ENCODE measurements at regions not wholly inside any gene's neighbourhood (a gene's known extent, or its start where the extent isn't known, plus 50 kb on each side); places are given as distances from the start of the nearest gene placed in this dataset.
"Not testable (repeated sequence)": the region's sequence is repeated elsewhere in the genome, so short reads cannot be mapped to it uniquely, and the experiment has no call there.

- not testable (repeated sequence) for DNase-seq (ENCODE audit: low spot score)
Observed at GRCh38 chr1:196366-196765, 255.1 kb downstream of the OR4F29 start.

- DNase-seq (ENCODE audit: low spot score) = peak; percentile 7
Observed at GRCh38 chr1:191296-192049, 260.0 kb downstream of the OR4F29 start.

- DNase-seq (ENCODE audit: low spot score) = not testable (repeated sequence)
Observed at GRCh38 chr1:190678-191077, 260.8 kb downstream of the OR4F29 start.

DNA sequence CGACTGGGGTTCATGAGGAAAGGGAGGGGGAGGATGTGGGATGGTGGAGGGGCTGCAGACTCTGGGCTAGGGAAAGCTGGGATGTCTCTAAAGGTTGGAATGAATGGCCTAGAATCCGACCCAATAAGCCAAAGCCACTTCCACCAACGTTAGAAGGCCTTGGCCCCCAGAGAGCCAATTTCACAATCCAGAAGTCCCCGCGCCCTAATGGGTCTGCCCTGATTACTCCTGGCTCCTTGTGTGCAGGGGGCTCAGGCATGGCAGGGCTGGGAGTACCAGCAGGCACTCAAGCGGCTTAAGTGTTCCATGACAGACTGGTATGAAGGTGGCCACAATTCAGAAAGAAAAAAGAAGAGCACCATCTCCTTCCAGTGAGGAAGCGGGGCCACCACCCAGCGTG lies 261.6 kb downstream of the OR4F29 start:
- DNase-seq (ENCODE audit: low spot score) = not testable (repeated sequence)

GRCh38 chr1:189270-189669 lies 262.2 kb downstream of the OR4F29 start:
- not testable (repeated sequence) for DNase-seq (ENCODE audit: low spot score)

DNA sequence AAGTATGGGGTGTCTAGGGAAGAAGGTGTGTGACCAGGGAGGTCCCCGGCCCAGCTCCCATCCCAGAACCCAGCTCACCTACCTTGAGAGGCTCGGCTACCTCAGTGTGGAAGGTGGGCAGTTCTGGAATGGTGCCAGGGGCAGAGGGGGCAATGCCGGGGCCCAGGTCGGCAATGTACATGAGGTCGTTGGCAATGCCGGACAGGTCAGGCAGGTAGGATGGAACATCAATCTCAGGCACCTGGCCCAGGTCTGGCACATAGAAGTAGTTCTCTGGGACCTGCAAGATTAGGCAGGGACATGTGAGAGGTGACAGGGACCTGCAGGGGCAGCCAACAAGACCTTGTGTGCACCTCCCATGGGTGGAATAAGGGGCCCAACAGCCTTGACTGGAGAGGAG lies 264.2 kb downstream of the OR4F29 start:
- DNase-seq (ENCODE audit: low spot score) = not testable (repeated sequence)

GRCh38 chr1:186691-187131 lies 264.8 kb downstream of the OR4F29 start:
- not testable (repeated sequence) for DNase-seq (ENCODE audit: low spot score)

DNA sequence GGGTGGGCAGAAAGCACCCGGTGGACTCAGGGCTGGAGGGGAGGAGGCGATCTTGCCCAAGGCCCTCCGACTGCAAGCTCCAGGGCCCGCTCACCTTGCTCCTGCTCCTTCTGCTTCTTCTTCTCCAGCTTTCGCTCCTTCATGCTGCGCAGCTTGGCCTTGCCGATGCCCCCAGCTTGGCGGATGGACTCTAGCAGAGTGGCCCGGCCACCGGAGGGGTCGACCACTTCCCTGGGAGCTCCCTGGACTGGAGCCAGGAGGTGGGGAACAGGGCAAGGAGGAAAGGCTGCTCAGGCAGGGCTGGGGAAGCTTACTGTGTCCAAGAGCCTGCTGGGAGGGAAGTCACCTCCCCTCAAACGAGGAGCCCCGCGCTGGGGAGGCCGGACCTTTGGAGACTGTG lies 265.3 kb downstream of the OR4F29 start:
- DNase-seq (ENCODE audit: low spot score) = not testable (repeated sequence)

DNA sequence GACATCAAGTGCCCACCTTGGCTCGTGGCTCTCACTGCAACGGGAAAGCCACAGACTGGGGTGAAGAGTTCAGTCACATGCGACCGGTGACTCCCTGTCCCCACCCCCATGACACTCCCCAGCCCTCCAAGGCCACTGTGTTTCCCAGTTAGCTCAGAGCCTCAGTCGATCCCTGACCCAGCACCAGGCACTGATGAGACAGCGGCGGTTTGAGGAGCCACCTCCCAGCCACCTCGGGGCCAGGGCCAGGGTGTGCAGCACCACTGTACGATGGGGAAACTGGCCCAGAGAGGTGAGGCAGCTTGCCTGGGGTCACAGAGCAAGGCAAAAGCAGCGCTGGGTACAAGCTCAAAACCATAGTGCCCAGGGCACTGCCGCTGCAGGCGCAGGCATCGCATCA lies 266.0 kb downstream of the OR4F29 start:
- DNase-seq (ENCODE audit: low spot score) = not testable (repeated sequence)

GRCh38 chr1:184336-184686 lies 267.2 kb downstream of the OR4F29 start:
- not testable (repeated sequence) for DNase-seq (ENCODE audit: low spot score)

DNA sequence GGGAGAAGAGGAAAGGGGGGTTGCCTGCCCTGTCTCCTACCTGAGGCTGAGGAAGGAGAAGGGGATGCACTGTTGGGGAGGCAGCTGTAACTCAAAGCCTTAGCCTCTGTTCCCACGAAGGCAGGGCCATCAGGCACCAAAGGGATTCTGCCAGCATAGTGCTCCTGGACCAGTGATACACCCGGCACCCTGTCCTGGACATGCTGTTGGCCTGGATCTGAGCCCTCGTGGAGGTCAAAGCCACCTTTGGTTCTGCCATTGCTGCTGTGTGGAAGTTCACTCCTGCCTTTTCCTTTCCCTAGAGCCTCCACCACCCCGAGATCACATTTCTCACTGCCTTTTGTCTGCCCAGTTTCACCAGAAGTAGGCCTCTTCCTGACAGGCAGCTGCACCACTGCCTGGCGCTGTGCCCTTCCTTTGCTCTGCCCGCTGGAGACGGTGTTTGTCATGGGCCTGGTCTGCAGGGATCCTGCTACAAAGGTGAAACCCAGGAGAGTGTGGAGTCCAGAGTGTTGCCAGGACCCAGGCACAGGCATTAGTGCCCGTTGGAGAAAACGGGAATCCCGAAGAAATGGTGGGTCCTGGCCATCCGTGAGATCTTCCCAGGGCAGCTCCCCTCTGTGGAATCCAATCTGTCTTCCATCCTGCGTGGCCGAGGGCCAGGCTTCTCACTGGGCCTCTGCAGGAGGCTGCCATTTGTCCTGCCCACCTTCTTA lies 267.7 kb downstream of the OR4F29 start:
- not testable (repeated sequence) for DNase-seq (ENCODE audit: low spot score)

- DNase-seq (ENCODE audit: low spot score) = not testable (repeated sequence)
Observed at GRCh38 chr1:183081-183480, 268.4 kb downstream of the OR4F29 start.

DNA sequence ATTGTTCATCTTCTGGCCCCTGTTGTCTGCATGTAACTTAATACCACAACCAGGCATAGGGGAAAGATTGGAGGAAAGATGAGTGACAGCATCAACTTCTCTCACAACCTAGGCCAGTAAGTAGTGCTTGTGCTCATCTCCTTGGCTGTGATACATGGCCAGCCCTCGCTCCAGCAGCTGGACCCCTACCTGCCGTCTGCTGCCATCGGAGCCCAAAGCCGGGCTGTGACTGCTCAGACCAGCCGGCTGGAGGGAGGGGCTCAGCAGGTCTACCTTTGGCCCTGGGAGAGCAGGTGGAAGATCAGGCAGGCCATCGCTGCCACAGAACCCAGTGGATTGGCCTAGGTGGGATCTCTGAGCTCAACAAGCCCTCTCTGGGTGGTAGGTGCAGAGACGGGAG lies 268.8 kb downstream of the OR4F29 start:
- DNase-seq (ENCODE audit: low spot score) = not testable (repeated sequence)

- DNase-seq (ENCODE audit: low spot score) = peak; percentile 52
Observed at GRCh38 chr1:181247-182216, 269.9 kb downstream of the OR4F29 start.

DNA sequence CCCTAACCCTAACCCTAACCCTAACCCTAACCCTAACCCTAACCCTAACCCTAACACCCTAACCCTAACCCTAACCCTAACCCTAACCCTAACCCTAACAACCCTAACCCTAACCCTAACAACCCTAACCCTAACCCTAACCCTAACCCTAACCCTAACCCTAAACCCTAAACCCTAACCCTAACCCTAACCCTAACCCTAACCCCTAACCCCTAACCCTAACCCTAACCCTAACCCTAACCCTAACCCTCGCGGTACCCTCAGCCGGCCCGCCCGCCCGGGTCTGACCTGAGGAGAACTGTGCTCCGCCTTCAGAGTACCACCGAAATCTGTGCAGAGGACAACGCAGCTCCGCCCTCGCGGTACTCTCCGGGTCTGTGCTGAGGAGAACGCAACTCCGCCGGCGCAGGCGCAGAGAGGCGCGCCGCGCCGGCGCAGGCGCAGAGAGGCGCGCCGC lies 270.7 kb downstream of the OR4F29 start:
- not testable (repeated sequence) for DNase-seq (ENCODE audit: low spot score)

DNA sequence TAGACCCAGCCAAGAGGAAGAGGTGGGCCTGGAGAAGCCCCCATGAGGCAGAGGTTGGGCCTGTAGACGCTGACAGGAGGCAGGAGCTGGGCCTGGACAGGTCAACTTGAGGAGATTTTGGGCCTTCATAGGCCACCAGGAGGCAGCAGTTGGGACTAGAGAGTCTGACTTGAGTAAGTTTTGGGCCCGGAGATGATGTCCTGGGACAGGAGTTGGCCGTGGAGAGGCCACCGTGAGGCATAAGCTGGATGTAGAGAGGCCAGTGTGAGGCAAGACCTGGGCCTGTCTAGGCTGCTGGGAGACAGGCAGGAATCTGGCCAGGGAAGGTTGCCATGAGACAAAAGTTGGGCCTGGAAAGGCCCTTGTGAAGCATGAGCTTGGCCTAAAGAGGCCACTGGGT lies 312.6 kb downstream of the OR4F29 start:
- DNase-seq (ENCODE audit: low spot score) = not testable (repeated sequence)

DNA sequence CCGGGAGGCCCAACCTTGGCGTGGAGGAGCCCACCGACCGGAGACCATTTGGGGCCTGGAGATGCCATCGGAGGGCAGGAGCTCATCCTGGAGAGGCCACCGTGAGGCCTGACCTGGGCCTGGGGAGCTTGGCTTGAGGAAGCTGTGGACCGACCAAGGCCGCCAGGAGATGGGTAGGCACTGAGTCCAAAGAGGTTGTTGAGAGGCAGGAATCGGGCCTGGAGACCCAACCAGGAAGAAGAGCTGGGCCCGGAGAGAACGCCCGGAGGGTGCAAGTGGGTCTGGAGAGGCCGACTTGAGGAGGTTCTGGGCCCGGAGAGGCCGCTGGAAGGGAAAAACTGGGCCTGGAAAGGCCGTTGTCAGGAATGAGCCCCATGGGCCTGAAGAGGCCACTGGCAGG lies 313.8 kb downstream of the OR4F29 start:
- DNase-seq (ENCODE audit: low spot score) = not testable (repeated sequence)

DNA sequence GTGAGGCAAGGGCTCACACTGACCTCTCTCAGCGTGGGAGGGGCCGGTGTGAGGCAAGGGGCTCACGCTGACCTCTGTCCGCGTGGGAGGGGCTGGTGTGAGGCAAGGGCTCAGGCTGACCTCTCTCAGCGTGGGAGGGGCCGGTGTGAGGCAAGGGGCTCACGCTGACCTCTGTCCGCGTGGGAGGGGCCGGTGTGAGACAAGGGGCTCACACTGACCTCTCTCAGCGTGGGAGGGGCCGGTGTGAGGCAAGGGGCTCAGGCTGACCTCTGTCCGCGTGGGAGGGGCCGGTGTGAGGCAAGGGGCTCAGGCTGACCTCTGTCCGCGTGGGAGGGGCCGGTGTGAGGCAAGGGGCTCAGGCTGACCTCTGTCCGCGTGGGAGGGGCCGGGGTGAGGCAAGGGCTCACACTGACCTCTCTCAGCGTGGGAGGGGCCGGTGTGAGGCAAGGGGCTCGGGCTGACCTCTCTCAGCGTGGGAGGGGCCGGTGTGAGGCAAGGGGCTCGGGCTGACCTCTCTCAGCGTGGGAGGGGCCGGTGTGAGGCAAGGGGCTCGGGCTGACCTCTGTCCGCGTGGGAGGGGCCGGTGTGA lies 315.0 kb downstream of the OR4F29 start:
- DNase-seq (ENCODE audit: low spot score) = not testable (repeated sequence)

- not testable (repeated sequence) for DNase-seq (ENCODE audit: low spot score)
Observed at GRCh38 chr1:134936-135335, 316.5 kb downstream of the OR4F29 start.

DNA sequence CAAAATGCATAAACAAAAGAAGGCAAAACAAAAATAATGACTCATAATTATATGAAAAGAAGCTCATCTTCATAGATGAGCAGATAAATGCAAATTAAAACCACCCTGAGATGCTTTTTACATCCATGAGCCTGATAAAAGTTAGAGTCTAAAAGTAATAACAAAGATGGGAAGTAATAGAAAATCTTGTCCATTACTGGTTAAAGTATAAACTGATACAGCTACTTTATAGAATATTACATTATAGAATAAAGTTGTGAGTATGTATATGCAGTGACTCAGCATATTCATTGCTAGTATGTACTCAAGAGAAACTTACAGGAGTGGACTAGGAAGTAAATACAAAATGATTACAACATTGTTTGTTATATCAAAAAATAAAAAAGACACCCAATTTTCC lies 333.0 kb downstream of the OR4F29 start:
- DNase-seq (ENCODE audit: low spot score) = not testable (repeated sequence)

- DNase-seq (ENCODE audit: low spot score) = not testable (repeated sequence)
Observed at GRCh38 chr1:115534-115933, 335.9 kb downstream of the OR4F29 start.

DNA sequence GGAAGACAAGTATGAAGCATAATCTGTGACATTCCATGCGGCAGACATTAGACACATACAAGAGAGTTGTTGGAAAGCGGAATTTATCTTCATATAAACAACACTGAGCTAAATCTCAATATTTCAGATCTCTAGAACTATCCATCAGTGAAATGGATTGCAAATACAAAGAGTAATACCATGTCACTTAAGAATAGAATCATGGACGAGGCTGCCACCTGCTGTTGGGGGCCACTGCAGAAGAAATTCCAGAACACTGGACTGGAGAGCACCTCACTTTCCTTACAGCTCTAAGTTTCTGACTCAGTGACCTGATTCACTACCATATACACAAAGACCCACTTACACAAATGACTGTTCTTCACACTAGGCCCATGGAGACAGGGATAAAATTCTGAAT lies 346.7 kb downstream of the OR4F29 start:
- DNase-seq (ENCODE audit: low spot score) = not testable (repeated sequence)

All from iPS-NIHi11 (cell line).